ENCODE measurements at regions not wholly inside any gene's neighbourhood (a gene's known extent, or its start where the extent isn't known, plus 50 kb on each side); places are given as distances from the start of the nearest gene placed in this dataset.
"Not testable (repeated sequence)": the region's sequence is repeated elsewhere in the genome, so short reads cannot be mapped to it uniquely, and the experiment has no call there.

- no peak for DNase-seq (ENCODE audit: low read depth)
These were observed 289.3 kb downstream of the MDFIC start for GRCh38 chr7:115211171-115211570.

- DNase-seq (ENCODE audit: low read depth) = no peak
These were observed 288.7 kb downstream of the MDFIC start for GRCh38 chr7:115210552-115210951.

- DNase-seq (ENCODE audit: low read depth) = peak; percentile 7
These were observed 287.0 kb downstream of the MDFIC start for GRCh38 chr7:115208710-115209560.

- DNase-seq (ENCODE audit: low read depth) = not testable (repeated sequence)
These were observed 284.5 kb downstream of the MDFIC start for GRCh38 chr7:115206374-115206773.

- DNase-seq (ENCODE audit: low read depth) = peak; percentile 17
These were observed 276.2 kb downstream of the MDFIC start for GRCh38 chr7:115198143-115198542.

GRCh38 chr7:115195208-115195607, 273.3 kb downstream of the MDFIC start:
- DNase-seq (ENCODE audit: low read depth) = peak; percentile 11

- no peak for DNase-seq (ENCODE audit: low read depth)
These were observed 269.6 kb downstream of the MDFIC start for GRCh38 chr7:115191526-115191925.

GRCh38 chr7:115183431-115184057, 261.6 kb downstream of the MDFIC start:
- DNase-seq (ENCODE audit: low read depth) = peak; percentile 34

GRCh38 chr7:115178835-115179234, 256.9 kb downstream of the MDFIC start:
- no peak for DNase-seq (ENCODE audit: low read depth)

GRCh38 chr7:115177823-115178222, 255.9 kb downstream of the MDFIC start:
- no peak for DNase-seq (ENCODE audit: low read depth)

GRCh38 chr7:115177103-115177502, 255.2 kb downstream of the MDFIC start:
- DNase-seq (ENCODE audit: low read depth) = no peak

- DNase-seq (ENCODE audit: low read depth) = not testable (repeated sequence)
These were observed 250.5 kb downstream of the MDFIC start for GRCh38 chr7:115172397-115172796.

- DNase-seq (ENCODE audit: low read depth) = no peak
These were observed 232.0 kb downstream of the MDFIC start for GRCh38 chr7:115153769-115154477.

- no peak for DNase-seq (ENCODE audit: low read depth)
These were observed 231.3 kb downstream of the MDFIC start for GRCh38 chr7:115153176-115153575.

GRCh38 chr7:115146148-115146547, 224.3 kb downstream of the MDFIC start:
- DNase-seq (ENCODE audit: low read depth) = no peak

GRCh38 chr7:115145512-115145911, 223.6 kb downstream of the MDFIC start:
- no peak for DNase-seq (ENCODE audit: low read depth)

GRCh38 chr7:115137816-115138215, 215.9 kb downstream of the MDFIC start:
- DNase-seq (ENCODE audit: low read depth) = no peak

- DNase-seq (ENCODE audit: low read depth) = no peak
These were observed 215.0 kb downstream of the MDFIC start for GRCh38 chr7:115136796-115137443.

GRCh38 chr7:115135769-115136410, 214.0 kb downstream of the MDFIC start:
- peak; percentile 2 for DNase-seq (ENCODE audit: low read depth)

GRCh38 chr7:115135146-115135545, 213.3 kb downstream of the MDFIC start:
- no peak for DNase-seq (ENCODE audit: low read depth)

GRCh38 chr7:115133248-115133647, 211.4 kb downstream of the MDFIC start:
- DNase-seq (ENCODE audit: low read depth) = no peak

GRCh38 chr7:115132096-115132495, 210.2 kb downstream of the MDFIC start:
- no peak for DNase-seq (ENCODE audit: low read depth)

Data from amniotic epithelial cell (primary cell).